Neural cell (in vitro differentiated cells): ENCODE measurements at regions not wholly inside any gene's neighbourhood (a gene's known extent, or its start where the extent isn't known, plus 50 kb on each side); places are given as distances from the start of the nearest gene placed in this dataset.

Experiments
- H2AFZ ChIP-seq: fragments of 200-600, 300-800 bp; sonication (generic), shearing (Covaris generic); 2 replicates; pipeline ENCODE4 v1.6.0; 2014; ENCODE audit warnings: low read depth, mild to moderate bottlenecking, antibody characterized with exemption, low read length, moderate library complexity
- H3F3A ChIP-seq: fragments of 200-600 bp; shearing (Covaris generic); 2 replicates; pipeline ENCODE4 v1.6.1; 2016; ENCODE audit warnings: mild to moderate bottlenecking, moderate library complexity, mixed read lengths, antibody characterized with exemption, low read length; ENCODE audit not compliant: insufficient read depth, poor library complexity, severe bottlenecking
- H3K27ac ChIP-seq: fragments of 200-600, 300-800 bp; sonication (generic), shearing (Covaris generic); 2 replicates; pipeline ENCODE4 v1.5.1; 2014; ENCODE audit warnings: mild to moderate bottlenecking, low read length, moderate library complexity
- H3K27me3 ChIP-seq: fragments of 300-800, 200-600 bp; sonication (generic), shearing (Covaris generic); 2 replicates; pipeline ENCODE4 v1.6.0; 2014; ENCODE audit warnings: mild to moderate bottlenecking, low read depth, low read length, moderate library complexity; ENCODE audit not compliant: insufficient read depth
- H3K36me3 ChIP-seq: fragments of 300-800, 200-600 bp; sonication (generic), shearing (Covaris generic); 2 replicates; pipeline ENCODE4 v1.5.1; 2014; ENCODE audit warnings: mild to moderate bottlenecking, antibody characterized with exemption, low read length, moderate library complexity; ENCODE audit not compliant: insufficient read depth
- H3K4me2 ChIP-seq: fragments of 300-800, 200-600 bp; sonication (generic), shearing (Covaris generic); 2 replicates; pipeline ENCODE4 v1.6.0; 2014; ENCODE audit warnings: mild to moderate bottlenecking, low read length
- H3K4me3 ChIP-seq: fragments of 300-800, 200-600 bp; sonication (generic), shearing (Covaris generic); 2 replicates; pipeline ENCODE4 v1.5.1; 2014; ENCODE audit warnings: mild to moderate bottlenecking, low read length, moderate library complexity
- H3K79me2 ChIP-seq: fragments of 200-600 bp; shearing (Covaris generic); replicated peaks from 2 replicates; pipeline ENCODE4 v1.6.0; 2014; ENCODE audit warnings: mild to moderate bottlenecking, low read length, moderate library complexity; ENCODE audit not compliant: insufficient read depth
- H3K9ac ChIP-seq: fragments of 300-800, 200-600 bp; sonication (generic), shearing (Covaris generic); 2 replicates; pipeline ENCODE4 v1.6.1; 2016; ENCODE audit warnings: mild to moderate bottlenecking, low read length, mixed read lengths
- H3K9me2 ChIP-seq: fragments of 200-600 bp; shearing (Covaris generic); 2 replicates; pipeline ENCODE4 v1.6.1; 2016; ENCODE audit warnings: mild to moderate bottlenecking, low read length, mixed read lengths; ENCODE audit not compliant: insufficient read depth
- H3K9me3 ChIP-seq: fragments of 200-600, 300-800 bp; sonication (generic), shearing (Covaris generic); 2 replicates; pipeline ENCODE4 v1.6.1; 2016; ENCODE audit warnings: mild to moderate bottlenecking, mixed run types, low read length, moderate library complexity, mixed read lengths
- H4K20me1 ChIP-seq: fragments of 200-600 bp; shearing (Covaris generic); 2 replicates; pipeline ENCODE4 v1.6.1; 2016; ENCODE audit warnings: mild to moderate bottlenecking, mixed run types; ENCODE audit not compliant: insufficient read depth
- CTCF ChIP-seq: fragments of 450-650 bp; IDR thresholded peaks from 2 replicates; pipeline ENCODE4 v1.5.1; 2014; ENCODE audit warnings: antibody characterized with exemption, mild to moderate bottlenecking, moderate library complexity; ENCODE audit not compliant: poor library complexity, severe bottlenecking
- EP300 ChIP-seq: fragments of 450-650 bp; conservative IDR thresholded peaks from 2 replicates; pipeline ENCODE4 v1.6.1; 2014; ENCODE audit warnings: antibody characterized with exemption, mild to moderate bottlenecking, moderate library complexity; ENCODE audit not compliant: poor library complexity, severe bottlenecking
- EZH2 ChIP-seq: fragments of 200-600, 300-800 bp; shearing (Covaris generic), sonication (generic); IDR thresholded peaks from 2 replicates; pipeline ENCODE4 v1.6.1; 2014; ENCODE audit warnings: antibody characterized with exemption, low read length, borderline replicate concordance, mild to moderate bottlenecking; ENCODE audit not compliant: insufficient read depth, poor library complexity, severe bottlenecking
- MXI1 ChIP-seq: fragments of 450-650 bp; conservative IDR thresholded peaks from 2 replicates; pipeline ENCODE4 v1.6.1; 2014; ENCODE audit warnings: antibody characterized with exemption, mild to moderate bottlenecking; ENCODE audit not compliant: poor library complexity, severe bottlenecking
- POLR2AphosphoS5 ChIP-seq: IDR thresholded peaks from 2 replicates; pipeline ENCODE4 v1.6.1; 2012
- RAD21 ChIP-seq: fragments of 450-650 bp; conservative IDR thresholded peaks from 2 replicates; pipeline ENCODE4 v1.6.1; 2014; ENCODE audit warnings: antibody characterized with exemption, mild to moderate bottlenecking, moderate library complexity
- SMC3 ChIP-seq: fragments of 450-650 bp; conservative IDR thresholded peaks from 2 replicates; pipeline ENCODE4 v1.6.1; 2014; ENCODE audit warnings: antibody characterized with exemption, mild to moderate bottlenecking, moderate library complexity; ENCODE audit not compliant: poor library complexity
- TAF1 ChIP-seq: IDR thresholded peaks from 2 replicates; pipeline ENCODE4 v1.6.1; 2012; ENCODE audit warnings: low read depth
- TF ChIP-seq, protein P1 (sequence below): IDR thresholded peaks from 2 replicates; pipeline ENCODE4 v1.6.1; 2012; ENCODE audit warnings: borderline replicate concordance

GRCh38 chr7:11221984-11222383 is 248.3 kb downstream of the PHF14 start:
- TF ChIP-seq SMC3: no peak
- TF ChIP-seq CTCF: no peak
- TF ChIP-seq, protein P1, sequence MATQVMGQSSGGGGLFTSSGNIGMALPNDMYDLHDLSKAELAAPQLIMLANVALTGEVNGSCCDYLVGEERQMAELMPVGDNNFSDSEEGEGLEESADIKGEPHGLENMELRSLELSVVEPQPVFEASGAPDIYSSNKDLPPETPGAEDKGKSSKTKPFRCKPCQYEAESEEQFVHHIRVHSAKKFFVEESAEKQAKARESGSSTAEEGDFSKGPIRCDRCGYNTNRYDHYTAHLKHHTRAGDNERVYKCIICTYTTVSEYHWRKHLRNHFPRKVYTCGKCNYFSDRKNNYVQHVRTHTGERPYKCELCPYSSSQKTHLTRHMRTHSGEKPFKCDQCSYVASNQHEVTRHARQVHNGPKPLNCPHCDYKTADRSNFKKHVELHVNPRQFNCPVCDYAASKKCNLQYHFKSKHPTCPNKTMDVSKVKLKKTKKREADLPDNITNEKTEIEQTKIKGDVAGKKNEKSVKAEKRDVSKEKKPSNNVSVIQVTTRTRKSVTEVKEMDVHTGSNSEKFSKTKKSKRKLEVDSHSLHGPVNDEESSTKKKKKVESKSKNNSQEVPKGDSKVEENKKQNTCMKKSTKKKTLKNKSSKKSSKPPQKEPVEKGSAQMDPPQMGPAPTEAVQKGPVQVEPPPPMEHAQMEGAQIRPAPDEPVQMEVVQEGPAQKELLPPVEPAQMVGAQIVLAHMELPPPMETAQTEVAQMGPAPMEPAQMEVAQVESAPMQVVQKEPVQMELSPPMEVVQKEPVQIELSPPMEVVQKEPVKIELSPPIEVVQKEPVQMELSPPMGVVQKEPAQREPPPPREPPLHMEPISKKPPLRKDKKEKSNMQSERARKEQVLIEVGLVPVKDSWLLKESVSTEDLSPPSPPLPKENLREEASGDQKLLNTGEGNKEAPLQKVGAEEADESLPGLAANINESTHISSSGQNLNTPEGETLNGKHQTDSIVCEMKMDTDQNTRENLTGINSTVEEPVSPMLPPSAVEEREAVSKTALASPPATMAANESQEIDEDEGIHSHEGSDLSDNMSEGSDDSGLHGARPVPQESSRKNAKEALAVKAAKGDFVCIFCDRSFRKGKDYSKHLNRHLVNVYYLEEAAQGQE: no peak
- TF ChIP-seq EP300: no peak
- no peak for TF ChIP-seq POLR2AphosphoS5
- TF ChIP-seq TAF1: no peak
- TF ChIP-seq MXI1: no peak
- TF ChIP-seq EZH2: no peak
- no peak for TF ChIP-seq RAD21
- no peaks in the 10 kb centered on the region for H3K27me3 ChIP-seq

GRCh38 chr7:11224535-11224934 is 250.9 kb downstream of the PHF14 start:
- Histone ChIP-seq H3F3A (no peaks in the 10 kb centered on the region), H3K79me2 (no peaks in the 10 kb centered on the region), H3K9ac (no peak overlapping the region), H3K4me3 (no peak overlapping the region), H2AFZ (no peak overlapping the region), H3K27ac (no peak overlapping the region), H4K20me1 (no peaks in the 10 kb centered on the region), H3K9me2 (no peaks in the 10 kb centered on the region), H3K9me3 (no peaks in the 10 kb centered on the region), H3K27me3 (no peaks in the 10 kb centered on the region), H3K4me2 (no peak overlapping the region), H3K36me3 (no peaks in the 10 kb centered on the region)
- TF ChIP-seq CTCF (no peak), RAD21 (no peak), EZH2 (no peak), POLR2AphosphoS5 (no peak), TAF1 (no peak), SMC3 (no peak), EP300 (no peak), MXI1 (no peak)
- TF ChIP-seq, protein P1: no peak

More at GRCh38 chr7:11221984-11222383, 248.3 kb downstream of the PHF14 start:
- no peak overlapping the region for H3K9ac ChIP-seq
- no peaks in the 10 kb centered on the region for H3K79me2 ChIP-seq
- H2AFZ ChIP-seq: no peak overlapping the region
- no peaks in the 10 kb centered on the region for H3F3A ChIP-seq
- H3K36me3 ChIP-seq: no peaks in the 10 kb centered on the region
- no peaks in the 10 kb centered on the region for H4K20me1 ChIP-seq
- H3K4me3 ChIP-seq: no peak overlapping the region
- H3K9me3 ChIP-seq: no peaks in the 10 kb centered on the region
- H3K4me2 ChIP-seq: no peak overlapping the region
- no peaks in the 10 kb centered on the region for H3K9me2 ChIP-seq
- H3K27ac ChIP-seq: no peak overlapping the region
